ENCODE measurements at regions not wholly inside any gene's neighbourhood (a gene's known extent, or its start where the extent isn't known, plus 50 kb on each side); places are given as distances from the start of the nearest gene placed in this dataset.

GRCh38 chr13:74061926-74062595 lies 72.1 kb downstream of the KLF12 start:
- TF ChIP-seq CTCF (IDR thresholded peaks at IDR 0.05) = no peak

GRCh38 chr13:74056801-74057542 lies 77.2 kb downstream of the KLF12 start:
- TF ChIP-seq CTCF (IDR thresholded peaks at IDR 0.05) = no peak

GRCh38 chr13:74052402-74052928 lies 81.7 kb downstream of the KLF12 start:
- TF ChIP-seq CTCF (IDR thresholded peaks at IDR 0.05) = no peak

- TF ChIP-seq CTCF (IDR thresholded peaks at IDR 0.05) = no peak
Observed at GRCh38 chr13:74048756-74049155, 85.4 kb downstream of the KLF12 start.

GRCh38 chr13:74047931-74048600 lies 86.1 kb downstream of the KLF12 start:
- TF ChIP-seq CTCF (IDR thresholded peaks at IDR 0.05) = no peak

GRCh38 chr13:74046431-74046830 lies 87.8 kb downstream of the KLF12 start:
- no peak for TF ChIP-seq CTCF (IDR thresholded peaks at IDR 0.05)

GRCh38 chr13:74045583-74045982 lies 88.6 kb downstream of the KLF12 start:
- TF ChIP-seq CTCF (IDR thresholded peaks at IDR 0.05) = no peak

Data from LNCAP (cell line).